SK-N-SH treated with all-trans-retinoic acid at 6 μM for 48 hours (cell line): ENCODE measurements at regions not wholly inside any gene's neighbourhood (a gene's known extent, or its start where the extent isn't known, plus 50 kb on each side); places are given as distances from the start of the nearest gene placed in this dataset.

ENCODE experiments used
- ATAC-seq: fragments of 200-7000 bp; cut with Tn5 transposase; 3 replicates; pipeline ENCODE4 v1.9.1; 2020; ENCODE audit warnings: mild to moderate bottlenecking, moderate library complexity
- ARNTL ChIP-seq: fragments of 450-650 bp; formaldehyde crosslinking; IDR thresholded peaks from 2 replicates; pipeline ENCODE4 v1.5.0; 2020; ENCODE audit warnings: low read depth, mild to moderate bottlenecking, moderate library complexity, borderline replicate concordance
- BACH2 ChIP-seq: fragments of 250-450 bp; sonication (Bioruptor Pico); IDR thresholded peaks from 2 replicates; pipeline ENCODE4 v1.9.0; 2021; ENCODE audit warnings: mild to moderate bottlenecking, borderline replicate concordance
- CREB5 ChIP-seq: fragments of 250-450 bp; sonication (Bioruptor Pico); IDR thresholded peaks from 2 replicates; pipeline ENCODE4 v1.5.1; 2020; ENCODE audit warnings: low read depth, mild to moderate bottlenecking, moderate library complexity
- CSDC2 ChIP-seq: fragments of 250-450 bp; sonication (Bioruptor Pico); IDR thresholded peaks from 2 replicates; pipeline ENCODE4 v1.5.0; 2020; ENCODE audit warnings: mild to moderate bottlenecking, moderate library complexity
- CSRNP3 ChIP-seq: fragments of 250-450 bp; sonication (Bioruptor Pico); IDR thresholded peaks from 2 replicates; pipeline ENCODE4 v1.5.1; 2021; ENCODE audit warnings: mild to moderate bottlenecking, moderate library complexity
- ESRRG ChIP-seq: fragments of 250-450 bp; sonication (Bioruptor Pico); IDR thresholded peaks from 2 replicates; pipeline ENCODE4 v1.6.1; 2021; ENCODE audit warnings: mild to moderate bottlenecking
- GLIS3 ChIP-seq: fragments of 250-450 bp; sonication (Bioruptor Pico); IDR thresholded peaks from 2 replicates; pipeline ENCODE4 v1.5.0; 2020; ENCODE audit warnings: mild to moderate bottlenecking, moderate library complexity
- OSR1 ChIP-seq: fragments of 250-450 bp; sonication (Bioruptor Pico); IDR thresholded peaks from 2 replicates; pipeline ENCODE4 v1.8.0; 2022; ENCODE audit warnings: moderate library complexity, mild to moderate bottlenecking, inconsistent platforms
- PATZ1 ChIP-seq: fragments of 250-450 bp; sonication (Bioruptor Pico); IDR thresholded peaks from 2 replicates; pipeline ENCODE4 v1.8.0; 2020; ENCODE audit warnings: mild to moderate bottlenecking, moderate library complexity, borderline replicate concordance
- PPARA ChIP-seq: fragments of 250-450 bp; sonication (Bioruptor Pico); IDR thresholded peaks from 2 replicates; pipeline ENCODE4 v1.5.0; 2020; ENCODE audit warnings: mild to moderate bottlenecking, borderline replicate concordance
- RARB ChIP-seq: fragments of 250-450 bp; sonication (Bioruptor Pico); IDR thresholded peaks from 2 replicates; pipeline ENCODE4 v1.8.0; 2021; ENCODE audit warnings: mild to moderate bottlenecking, moderate library complexity
- SNAI2 ChIP-seq: fragments of 250-450 bp; sonication (Bioruptor Pico); IDR thresholded peaks from 2 replicates; pipeline ENCODE4 v1.5.0; 2020; ENCODE audit warnings: mild to moderate bottlenecking, moderate library complexity
- TCF4 ChIP-seq: fragments of 250-450 bp; sonication (Bioruptor Pico); IDR thresholded peaks from 2 replicates; pipeline ENCODE4 v1.8.0; 2021; ENCODE audit warnings: mild to moderate bottlenecking, moderate library complexity, borderline replicate concordance
- TSHZ2 ChIP-seq: fragments of 250-450 bp; sonication (Bioruptor Pico); IDR thresholded peaks from 2 replicates; pipeline ENCODE4 v1.5.0; 2020; ENCODE audit warnings: mild to moderate bottlenecking, moderate library complexity
- ZC3H10 ChIP-seq: fragments of 250-450 bp; sonication (Bioruptor Pico); IDR thresholded peaks from 2 replicates; pipeline ENCODE4 v1.5.1; 2021; ENCODE audit warnings: mild to moderate bottlenecking, moderate library complexity
- ZFP3 ChIP-seq: fragments of 250-450 bp; sonication (Bioruptor Pico); IDR thresholded peaks from 2 replicates; pipeline ENCODE4 v1.5.0; 2020; ENCODE audit warnings: mild to moderate bottlenecking, moderate library complexity
- ZFP30 ChIP-seq: fragments of 450-650 bp; formaldehyde crosslinking; IDR thresholded peaks from 2 replicates; pipeline ENCODE4 v1.5.0; 2022; ENCODE audit warnings: mild to moderate bottlenecking, moderate library complexity
- ZNF565 ChIP-seq: fragments of 450-650 bp; formaldehyde crosslinking; conservative IDR thresholded peaks from 2 replicates; pipeline ENCODE4 v1.5.0; 2020; ENCODE audit warnings: low read depth, mild to moderate bottlenecking, moderate library complexity
- ZNF70 ChIP-seq: fragments of 450-650 bp; formaldehyde crosslinking; IDR thresholded peaks from 2 replicates; pipeline ENCODE4 v1.5.0; 2020; ENCODE audit warnings: mild to moderate bottlenecking, moderate library complexity
- ZNF8 ChIP-seq: fragments of 450-650 bp; formaldehyde crosslinking; IDR thresholded peaks from 2 replicates; pipeline ENCODE4 v1.5.0; 2020; ENCODE audit warnings: mild to moderate bottlenecking, moderate library complexity

GRCh38 chr1:5750186-5751162, 241.8 kb downstream of the NPHP4 start:
- ATAC-seq = no peak
- no peak for TF ChIP-seq ZFP3 (CRISPR knock-in tag)
- TF ChIP-seq GLIS3 (CRISPR knock-in tag) = no peak
- TF ChIP-seq ZC3H10 (CRISPR knock-in tag) = no peak
- TF ChIP-seq ZNF565 (CRISPR knock-in tag) = no peak
- no peak for TF ChIP-seq TCF4 (CRISPR knock-in tag)
- TF ChIP-seq PATZ1 (CRISPR knock-in tag) = no peak
- TF ChIP-seq ZFP30 = no peak
- TF ChIP-seq, all 23 proteins: peak for 0

- TF ChIP-seq BACH2 (CRISPR knock-in tag) = no peak
- TF ChIP-seq ZFP3 (CRISPR knock-in tag) = no peak
- TF ChIP-seq ESRRG (CRISPR knock-in tag) = no peak
- no peak for TF ChIP-seq ARNTL (CRISPR knock-in tag)
- TF ChIP-seq CREB5 = no peak
- no peak for TF ChIP-seq RARB (CRISPR knock-in tag)
- TF ChIP-seq SNAI2 = no peak
- no peak for TF ChIP-seq TCF4 (CRISPR knock-in tag)
- TF ChIP-seq CSDC2 (CRISPR knock-in tag) = no peak
- TF ChIP-seq ZNF8 (CRISPR knock-in tag) = no peak
- TF ChIP-seq, all 23 proteins: peak for 0
- no peak for ATAC-seq
These were observed 243.7 kb downstream of the NPHP4 start for GRCh38 chr1:5748286-5749225.

- TF ChIP-seq PPARA (CRISPR knock-in tag) (no peak), ZNF8 (CRISPR knock-in tag) (no peak), TCF4 (CRISPR knock-in tag) (no peak), OSR1 (CRISPR knock-in tag) (no peak), ZNF565 (CRISPR knock-in tag) (no peak), TSHZ2 (no peak), CREB5 (no peak), ZFP3 (CRISPR knock-in tag) (no peak), GLIS3 (CRISPR knock-in tag) (no peak), ZNF70 (CRISPR knock-in tag) (no peak), ESRRG (CRISPR knock-in tag) (no peak), CSRNP3 (no peak), SNAI2 (no peak), CSDC2 (CRISPR knock-in tag) (no peak)
- no peak for ATAC-seq
These were observed 244.6 kb downstream of the NPHP4 start for GRCh38 chr1:5747426-5748285.
